Astrocyte (in vitro differentiated cells and primary cell): ENCODE measurements at regions not wholly inside any gene's neighbourhood (a gene's known extent, or its start where the extent isn't known, plus 50 kb on each side); places are given as distances from the start of the nearest gene placed in this dataset.

ENCODE experiments used
- CTCF ChIP-seq: IDR thresholded peaks from 2 replicates; pipeline ENCODE4 v1.5.1; 2011; ENCODE audit warnings: low read depth, mild to moderate bottlenecking, inconsistent platforms, low read length, moderate library complexity; ENCODE audit not compliant: insufficient read depth
- EZH2 ChIP-seq: IDR thresholded peaks from 2 replicates; pipeline ENCODE4 v1.6.1; 2012; ENCODE audit warnings: mild to moderate bottlenecking, low read length, inconsistent platforms; ENCODE audit not compliant: insufficient read depth

DNA sequence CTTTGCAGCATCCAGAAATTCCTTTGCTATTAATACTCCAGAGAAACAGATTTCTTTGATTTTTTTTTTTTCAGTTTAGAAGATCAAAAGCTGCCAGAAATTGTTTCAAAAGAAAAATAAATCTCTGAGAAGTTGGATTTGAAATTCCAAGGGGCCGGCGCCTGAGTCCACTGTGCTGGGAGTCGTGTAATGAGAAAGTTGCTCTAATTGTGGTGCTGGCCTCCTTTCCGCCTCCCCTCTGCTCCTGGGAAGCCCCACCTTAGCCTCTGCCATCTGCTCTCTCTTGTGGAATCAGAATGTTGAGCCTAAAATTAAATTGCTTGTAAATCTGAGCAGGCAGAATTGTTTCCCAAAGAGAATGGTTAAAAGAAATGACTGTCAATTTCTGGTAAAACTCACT, 93.3 kb downstream of the EMX2 start:
- TF ChIP-seq CTCF: no peak
- TF ChIP-seq EZH2: no peak
